Loucy (cell line): ENCODE measurements at regions not wholly inside any gene's neighbourhood (a gene's known extent, or its start where the extent isn't known, plus 50 kb on each side); places are given as distances from the start of the nearest gene placed in this dataset.

Experiments used
- EZH2phosphoT487 ChIP-seq: fragments of 200-600 bp; IDR thresholded peaks from 2 replicates; pipeline ENCODE4 v1.6.1; 2018; ENCODE audit warnings: antibody characterized with exemption, mild to moderate bottlenecking, moderate library complexity, borderline replicate concordance
- TF ChIP-seq, protein P1 (sequence below): fragments of 200-600 bp; sonication (generic); conservative IDR thresholded peaks from 2 replicates; pipeline ENCODE4 v1.5.1; 2014; ENCODE audit warnings: mild to moderate bottlenecking, antibody characterized with exemption, low read length

DNA sequence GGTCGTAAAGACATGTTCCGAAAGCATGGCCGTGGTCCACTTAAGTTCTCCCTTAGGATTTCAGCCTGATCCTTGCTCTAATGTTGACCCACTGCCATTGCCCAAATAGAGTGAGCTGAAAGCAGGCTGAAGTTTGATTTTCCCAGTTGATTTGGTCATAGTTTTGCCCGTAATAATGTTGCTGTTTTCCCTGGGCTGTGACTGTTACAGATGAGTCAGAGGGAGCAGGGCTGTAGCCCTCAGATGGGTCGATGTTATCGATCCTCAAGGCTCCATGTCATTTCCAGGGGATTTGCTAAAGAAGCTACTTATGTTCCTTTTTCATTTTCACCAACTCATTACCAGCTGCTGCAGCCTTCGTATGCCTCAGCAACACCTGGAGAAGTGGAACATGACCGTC is 169.0 kb upstream of the ZFHX3 start:
- TF ChIP-seq, protein P1, sequence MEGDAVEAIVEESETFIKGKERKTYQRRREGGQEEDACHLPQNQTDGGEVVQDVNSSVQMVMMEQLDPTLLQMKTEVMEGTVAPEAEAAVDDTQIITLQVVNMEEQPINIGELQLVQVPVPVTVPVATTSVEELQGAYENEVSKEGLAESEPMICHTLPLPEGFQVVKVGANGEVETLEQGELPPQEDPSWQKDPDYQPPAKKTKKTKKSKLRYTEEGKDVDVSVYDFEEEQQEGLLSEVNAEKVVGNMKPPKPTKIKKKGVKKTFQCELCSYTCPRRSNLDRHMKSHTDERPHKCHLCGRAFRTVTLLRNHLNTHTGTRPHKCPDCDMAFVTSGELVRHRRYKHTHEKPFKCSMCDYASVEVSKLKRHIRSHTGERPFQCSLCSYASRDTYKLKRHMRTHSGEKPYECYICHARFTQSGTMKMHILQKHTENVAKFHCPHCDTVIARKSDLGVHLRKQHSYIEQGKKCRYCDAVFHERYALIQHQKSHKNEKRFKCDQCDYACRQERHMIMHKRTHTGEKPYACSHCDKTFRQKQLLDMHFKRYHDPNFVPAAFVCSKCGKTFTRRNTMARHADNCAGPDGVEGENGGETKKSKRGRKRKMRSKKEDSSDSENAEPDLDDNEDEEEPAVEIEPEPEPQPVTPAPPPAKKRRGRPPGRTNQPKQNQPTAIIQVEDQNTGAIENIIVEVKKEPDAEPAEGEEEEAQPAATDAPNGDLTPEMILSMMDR, result no peak
- TF ChIP-seq EZH2phosphoT487, result no peak
